H1 (cell line): ENCODE measurements at regions not wholly inside any gene's neighbourhood (a gene's known extent, or its start where the extent isn't known, plus 50 kb on each side); places are given as distances from the start of the nearest gene placed in this dataset.

Experiments used
- CTCF ChIA-PET: fragments of 300-600 bp; sonication (Branson Sonifier 250); formaldehyde crosslinking; loops from one replicate; lab custom pipeline; 2021; ENCODE audit not compliant: partially characterized antibody; lab: Charles Lee
- POLR2A ChIA-PET: fragments of 300-600 bp; sonication (Branson Sonifier 250); formaldehyde crosslinking; loops from one replicate; lab custom pipeline; 2021; ENCODE audit warnings: inconsistent platforms; ENCODE audit not compliant: partially characterized antibody; lab: Charles Lee
- DNase-seq, 2 experiments: peaks; one replicate each; pipeline versions ENCODE4 v3.0.0 to v3.0.0-alpha.2; 2010 to 2022; ENCODE audit warnings: low spot score in 2 of 2, low read depth in 1 of 2, mixed read lengths in 1 of 2
- FAIRE-seq: peaks from 2 replicates; lab custom pipeline; 2011; peaks lifted over from hg19 to GRCh38; lab: Jason Lieb, UNC
- H2AFZ ChIP-seq: 2 replicates; pipeline ENCODE4 v1.8.1; 2012; ENCODE audit warnings: low read length, inconsistent platforms
- H2AK5ac ChIP-seq: 2 replicates; pipeline ENCODE4 v1.6.1; 2013; ENCODE audit warnings: low read depth, low read length
- H2BK120ac ChIP-seq: replicated peaks from 2 replicates; pipeline ENCODE3; 2013; ENCODE audit warnings: low read depth, low read length, inconsistent platforms
- H2BK12ac ChIP-seq: 2 replicates; pipeline ENCODE4 v1.6.1; 2013; ENCODE audit warnings: low read depth, low read length
- H2BK15ac ChIP-seq: 2 replicates; pipeline ENCODE4 v1.6.1; 2013; ENCODE audit warnings: low read length
- H2BK20ac ChIP-seq: 2 replicates; pipeline ENCODE4 v1.6.1; 2013; ENCODE audit warnings: low read length
- H2BK5ac ChIP-seq: 2 replicates; pipeline ENCODE4 v1.6.1; 2013; ENCODE audit warnings: low read depth, low read length
- H3K14ac ChIP-seq: 2 replicates; pipeline ENCODE4 v1.6.1; 2013; ENCODE audit warnings: inconsistent platforms; ENCODE audit not compliant: insufficient read length
- H3K18ac ChIP-seq: 2 replicates; pipeline ENCODE4 v1.6.1; 2013; ENCODE audit warnings: low read length; ENCODE audit errors: extremely low read depth
- H3K23ac ChIP-seq: 2 replicates; pipeline ENCODE4 v1.6.1; 2013; ENCODE audit warnings: inconsistent platforms; ENCODE audit not compliant: insufficient read length
- H3K23me2 ChIP-seq: 2 replicates; pipeline ENCODE4 v1.6.1; 2013; ENCODE audit warnings: low read depth, low read length
- H3K27ac ChIP-seq: 2 replicates; pipeline ENCODE4 v1.6.1; 2011; ENCODE audit warnings: low read depth, low read length, inconsistent platforms
- H3K27me3 ChIP-seq, 4 experiments: replicated peaks in 1 of 4; 1 replicate in 1 of 4; 2 replicates in 3 of 4; pipeline versions ENCODE4 v1.6.1 to v1.8.1; 2011 to 2013; ENCODE audit warnings: low read length in 3 of 4, mild to moderate bottlenecking in 3 of 4, inconsistent platforms in 2 of 4, mixed read lengths in 2 of 4, moderate library complexity in 1 of 4; ENCODE audit not compliant: control insufficient read depth in 3 of 4, insufficient read depth in 3 of 4; ENCODE audit errors: extremely low read depth in 1 of 4
- H3K36me3 ChIP-seq, 4 experiments: 2 replicates each; pipeline versions ENCODE4 v1.6.1 to v1.8.1; 2011 to 2013; ENCODE audit warnings: mild to moderate bottlenecking in 4 of 4, low read length in 3 of 4, moderate library complexity in 2 of 4, control low read depth in 1 of 4, inconsistent platforms in 1 of 4; ENCODE audit not compliant: insufficient read depth in 4 of 4, control insufficient read depth in 2 of 4
- H3K4ac ChIP-seq: replicated peaks from 2 replicates; pipeline ENCODE3; 2013; ENCODE audit warnings: low read length, low read depth, mixed read lengths, inconsistent platforms; ENCODE audit not compliant: insufficient read length
- H3K4me1 ChIP-seq, 4 experiments: replicated peaks in 1 of 4; 1 replicate in 1 of 4; 2 replicates in 3 of 4; pipeline versions ENCODE4 v1.6.1 to v1.8.1; 2011 to 2013; ENCODE audit warnings: low read length in 3 of 4, inconsistent platforms in 2 of 4, mixed read lengths in 1 of 4; ENCODE audit not compliant: insufficient read depth in 4 of 4, control insufficient read depth in 3 of 4
- H3K4me2 ChIP-seq, 2 experiments: 2 replicates each; pipeline versions ENCODE4 v1.6.1 to v1.8.1; 2011 to 2013; ENCODE audit warnings: low read depth in 2 of 2, low read length in 2 of 2, control low read depth in 1 of 2, inconsistent platforms in 1 of 2, mild to moderate bottlenecking in 1 of 2; ENCODE audit not compliant: insufficient read depth in 1 of 2
- H3K4me3 ChIP-seq, 4 experiments: fragments of 200-600, 300-600 bp in 1 of 4; sonication (generic), shearing (Covaris generic), sonication (Bioruptor Twin) in 1 of 4; 2 replicates each; pipeline versions ENCODE4 v1.5.1 to v1.8.1; 2011 to 2016; ENCODE audit warnings: low read length in 4 of 4, low read depth in 3 of 4, control low read depth in 2 of 4, inconsistent platforms in 2 of 4, mild to moderate bottlenecking in 2 of 4, mixed read lengths in 1 of 4, moderate library complexity in 1 of 4; ENCODE audit not compliant: insufficient read depth in 2 of 4; ENCODE audit errors: extremely low read depth in 1 of 4
- H3K56ac ChIP-seq: replicated peaks from 2 replicates; pipeline ENCODE3; 2013; ENCODE audit warnings: low read depth, mild to moderate bottlenecking, mixed read lengths, low read length, inconsistent platforms; ENCODE audit not compliant: insufficient read length
- H3K79me1 ChIP-seq: 2 replicates; pipeline ENCODE4 v1.6.1; 2013; ENCODE audit warnings: low read depth, low read length, control low read depth
- H3K79me2 ChIP-seq, 2 experiments: 2 replicates each; pipeline versions ENCODE4 v1.6.1 to v1.8.1; 2012 to 2013; ENCODE audit warnings: low read length in 2 of 2, mild to moderate bottlenecking in 2 of 2, inconsistent platforms in 1 of 2; ENCODE audit not compliant: insufficient read depth in 2 of 2, control insufficient read depth in 1 of 2
- H3K9ac ChIP-seq, 4 experiments: replicated peaks in 1 of 4; 1 replicate in 1 of 4; 2 replicates in 3 of 4; pipeline versions ENCODE4 v1.6.1 to v1.8.1; 2011 to 2013; ENCODE audit warnings: low read depth in 3 of 4, low read length in 3 of 4, control low read depth in 2 of 4, mild to moderate bottlenecking in 2 of 4, moderate library complexity in 2 of 4, inconsistent platforms in 1 of 4; ENCODE audit errors: extremely low read depth in 1 of 4
- H3K9me3 ChIP-seq, 2 experiments: 2 replicates each; pipeline versions ENCODE4 v1.6.1 to v1.8.1; 2012 to 2013; ENCODE audit warnings: mild to moderate bottlenecking in 2 of 2, moderate library complexity in 2 of 2, control low read depth in 1 of 2, inconsistent platforms in 1 of 2, low read depth in 1 of 2, low read length in 1 of 2, mixed read lengths in 1 of 2; ENCODE audit not compliant: insufficient read depth in 2 of 2
- H4K20me1 ChIP-seq, 2 experiments: replicated peaks in 1 of 2; 2 replicates each; pipeline versions ENCODE3 to v1.8.1; 2011 to 2013; ENCODE audit warnings: inconsistent platforms in 2 of 2, low read length in 2 of 2, mild to moderate bottlenecking in 1 of 2; ENCODE audit not compliant: insufficient read depth in 2 of 2, control insufficient read depth in 1 of 2
- H4K5ac ChIP-seq: 2 replicates; pipeline ENCODE4 v1.6.1; 2013; ENCODE audit warnings: low read length, low read depth, mixed read lengths, inconsistent platforms; ENCODE audit not compliant: insufficient read length
- H4K8ac ChIP-seq: 2 replicates; pipeline ENCODE4 v1.8.0; 2013; ENCODE audit warnings: mild to moderate bottlenecking, moderate library complexity, low read length, inconsistent platforms; ENCODE audit not compliant: insufficient read depth; ENCODE audit errors: extremely low read depth
- H4K91ac ChIP-seq: replicated peaks from 2 replicates; pipeline ENCODE3; 2013; ENCODE audit warnings: low read length, mixed read lengths, inconsistent platforms; ENCODE audit not compliant: insufficient read length
- ASH2L ChIP-seq: fragments of 200-600, 300-600 bp; sonication (generic); IDR thresholded peaks from one replicate; pipeline ENCODE4 v1.7.1; 2017; ENCODE audit warnings: low read length
- EP300 ChIP-seq, 2 experiments: IDR thresholded peaks; 1 replicate in 1 of 2; 2 replicates in 1 of 2; pipeline ENCODE4 v1.6.1; 2011 to 2012; ENCODE audit warnings: low read depth in 2 of 2, low read length in 2 of 2, mild to moderate bottlenecking in 2 of 2, borderline replicate concordance in 1 of 2, inconsistent platforms in 1 of 2, moderate library complexity in 1 of 2
- GTF2F1 ChIP-seq: IDR thresholded peaks from 2 replicates; pipeline ENCODE4 v1.6.1; 2012; ENCODE audit warnings: low read depth, low read length, improper control_type of control experiment, borderline replicate concordance
- JUND ChIP-seq: IDR thresholded peaks from 2 replicates; pipeline ENCODE4 v1.6.1; 2011; ENCODE audit warnings: mild to moderate bottlenecking, improper control_type of control experiment, low read length
- PHF8 ChIP-seq: fragments of 200-600 bp; sonication (generic); conservative IDR thresholded peaks from 2 replicates; pipeline ENCODE4 v1.7.1; 2012; ENCODE audit warnings: low read depth, mild to moderate bottlenecking, inconsistent platforms, low read length, moderate library complexity
- POLR2AphosphoS5 ChIP-seq: IDR thresholded peaks from 2 replicates; pipeline ENCODE4 v1.6.1; 2011; ENCODE audit warnings: low read depth, low read length
- RFX5 ChIP-seq: IDR thresholded peaks from 2 replicates; pipeline ENCODE4 v1.6.1; 2011; ENCODE audit warnings: low read depth, low read length, improper control_type of control experiment, borderline replicate concordance
- SP1 ChIP-seq: IDR thresholded peaks from 2 replicates; pipeline ENCODE4 v1.6.1; 2011; ENCODE audit warnings: low read depth, low read length
- SP4 ChIP-seq: IDR thresholded peaks from 2 replicates; pipeline ENCODE4 v1.6.1; 2012; ENCODE audit warnings: low read length, inconsistent platforms
- TAF7 ChIP-seq: optimal IDR thresholded peaks from 2 replicates; pipeline ENCODE3; 2011; ENCODE audit warnings: low read depth, mild to moderate bottlenecking, inconsistent platforms, low read length, moderate library complexity, borderline replicate concordance
- WGBS, 2 experiments: shearing (Covaris generic) in 1 of 2; methylation state at CpG; one replicate each; pipeline versions ENCODE4 v1.1.6 to v1.1.7; 2013 to 2015; ENCODE audit warnings: low lambda C conversion rate in 2 of 2, mixed read lengths in 2 of 2, inconsistent platforms in 1 of 2, low coverage in 1 of 2, missing lambda C conversion rate in 1 of 2; ENCODE audit not compliant: insufficient replicate concordance in 2 of 2, insufficient coverage in 1 of 2, insufficient read length in 1 of 2; ENCODE audit errors: extremely low coverage in 1 of 2, missing lambda C conversion rate in 1 of 2; 5-methylcytosine and 5-hydroxymethylcytosine counted together
- TF ChIP-seq, protein P1 (sequence below): IDR thresholded peaks from 2 replicates; pipeline ENCODE4 v1.6.1; 2011; ENCODE audit warnings: low read length, improper control_type of control experiment

GRCh38 chr1:41976671-41977070 lies 57.9 kb upstream of the HIVEP3 start:
- ChIA-PET POLR2A (no interaction called here), CTCF (no interaction called here)
- H2BK20ac ChIP-seq = no peak overlapping the region
- no peak overlapping the region for H4K8ac ChIP-seq
- H3K23ac ChIP-seq = no peak overlapping the region
- H3K23me2 ChIP-seq = no peaks in the 10 kb centered on the region; the same call in 1 of the 2 replicates
- no peaks in the 10 kb centered on the region for H3K79me1 ChIP-seq
- no peak overlapping the region for H2AFZ ChIP-seq
- H2BK15ac ChIP-seq = no peak overlapping the region
- H4K91ac ChIP-seq = no peak overlapping the region
- H3K4me1 ChIP-seq = peaks cover 0 to 7% (median 3%) of the 10 kb centered on the region in 4 experiments; a peak in 3 of 7 replicates
- no peaks in the 10 kb centered on the region for H3K79me2 ChIP-seq
- H2BK5ac ChIP-seq = no peak overlapping the region
- H3K14ac ChIP-seq = no peak overlapping the region
- H4K20me1 ChIP-seq = no peaks in the 10 kb centered on the region
- no peak overlapping the region for H4K5ac ChIP-seq
- no peak overlapping the region for H3K4me3 ChIP-seq
- no peak overlapping the region for H3K9ac ChIP-seq
- no peak overlapping the region for H2AK5ac ChIP-seq
- no peak overlapping the region for H2BK12ac ChIP-seq
- H3K4me2 ChIP-seq = no peak overlapping the region
- no peak overlapping the region for H3K4ac ChIP-seq
- WGBS, 2 experiments = 93% methylated on average over 7 of the region's 7 CpGs; no CpG with 5 or more reads in 1 of the 2 experiments
- no peak overlapping the region for H3K18ac ChIP-seq
- H3K27ac ChIP-seq = no peak overlapping the region
- TF ChIP-seq RFX5 = no peak
- no peak for TF ChIP-seq SP4
- TF ChIP-seq ASH2L = no peak
- TF ChIP-seq EP300 (IDR thresholded peaks at IDR 0.05; ENCODE audit: borderline replicate concordance in 1 of 2, low read depth in 2 of 2, low read length in 2 of 2) = no peak
- no peak for TF ChIP-seq SP1
- TF ChIP-seq GTF2F1 = no peak
- no peak for TF ChIP-seq JUND
- TF ChIP-seq PHF8 = no peak
- TF ChIP-seq TAF7 = no peak
- TF ChIP-seq POLR2AphosphoS5 = no peak
- TF ChIP-seq, protein P1, sequence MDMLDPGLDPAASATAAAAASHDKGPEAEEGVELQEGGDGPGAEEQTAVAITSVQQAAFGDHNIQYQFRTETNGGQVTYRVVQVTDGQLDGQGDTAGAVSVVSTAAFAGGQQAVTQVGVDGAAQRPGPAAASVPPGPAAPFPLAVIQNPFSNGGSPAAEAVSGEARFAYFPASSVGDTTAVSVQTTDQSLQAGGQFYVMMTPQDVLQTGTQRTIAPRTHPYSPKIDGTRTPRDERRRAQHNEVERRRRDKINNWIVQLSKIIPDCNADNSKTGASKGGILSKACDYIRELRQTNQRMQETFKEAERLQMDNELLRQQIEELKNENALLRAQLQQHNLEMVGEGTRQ = no peak
- no peak overlapping the region for H3K56ac ChIP-seq
- no peak overlapping the region for H2BK120ac ChIP-seq
- no peak for DNase-seq
- FAIRE-seq = no peak
- H3K9me3 ChIP-seq = no peaks in the 10 kb centered on the region
- H3K36me3 ChIP-seq = no peaks in the 10 kb centered on the region
- H3K27me3 ChIP-seq = no peaks in the 10 kb centered on the region; a peak in 1 of 7 replicates
